Small intestine (tissue), 7 donors: ENCODE measurements at regions not wholly inside any gene's neighbourhood (a gene's known extent, or its start where the extent isn't known, plus 50 kb on each side); places are given as distances from the start of the nearest gene placed in this dataset.
A peak's percentile ranks its signal among the peaks of the same experiment; 100 is the strongest.

ENCODE experiments used
- DNase-seq, 2 donors: peaks; one replicate each; pipeline versions ENCODE4 v3.0.0 to v3.0.0-alpha.2; 2013
- FAIRE-seq: peaks from 2 replicates; lab custom pipeline; 2012; peaks lifted over from hg19 to GRCh38; lab: Jason Lieb, UNC
- H3K27ac ChIP-seq, 3 donors: one replicate each; pipeline ENCODE4 v1.5.1; 2013; ENCODE audit warnings: low read length in 2 of 3, mild to moderate bottlenecking in 2 of 3, control low read depth in 1 of 3, inconsistent platforms in 1 of 3, low read depth in 1 of 3, moderate library complexity in 1 of 3
- H3K27me3 ChIP-seq, 3 donors: one replicate each; pipeline ENCODE4 v1.6.1; 2013; ENCODE audit warnings: low read length in 3 of 3, inconsistent platforms in 1 of 3; ENCODE audit not compliant: control insufficient read depth in 3 of 3, insufficient read depth in 3 of 3
- H3K36me3 ChIP-seq, 3 donors: one replicate each; pipeline ENCODE4 v1.6.1; 2013; ENCODE audit warnings: low read length in 3 of 3, inconsistent platforms in 1 of 3, low read depth in 1 of 3, mild to moderate bottlenecking in 1 of 3, moderate library complexity in 1 of 3; ENCODE audit not compliant: control insufficient read depth in 3 of 3, insufficient read depth in 2 of 3
- H3K4me1 ChIP-seq, 3 donors: one replicate each; pipeline ENCODE4 v1.6.1; 2013; ENCODE audit warnings: low read length in 2 of 3, inconsistent platforms in 1 of 3, low read depth in 1 of 3, mild to moderate bottlenecking in 1 of 3, moderate library complexity in 1 of 3; ENCODE audit not compliant: control insufficient read depth in 3 of 3, insufficient read depth in 2 of 3
- H3K4me3 ChIP-seq, 3 donors: one replicate each; pipeline ENCODE4 v1.5.1; 2013; ENCODE audit warnings: low read length in 3 of 3, control low read depth in 1 of 3, inconsistent platforms in 1 of 3, low read depth in 1 of 3, mild to moderate bottlenecking in 1 of 3, moderate library complexity in 1 of 3
- H3K9me3 ChIP-seq, 2 donors: one replicate each; pipeline ENCODE4 v1.6.1; 2013; ENCODE audit warnings: low read depth in 1 of 2, low read length in 1 of 2; ENCODE audit not compliant: control insufficient read depth in 2 of 2, insufficient read depth in 1 of 2
- WGBS, 3 donors: extraction: QIAGEN DNeasy Blood & Tissue Kit; methylation state at CpG; one replicate each; pipeline ENCODE4 v1.1.7; 2013; 5-methylcytosine and 5-hydroxymethylcytosine counted together
- donor health status: healthy with polysubstance abuse.
- donor health status: control.
- donor health status: control.
- donor health status: Bipolar disorder and iron deficiency.
- donor health status: healthy.

DNA sequence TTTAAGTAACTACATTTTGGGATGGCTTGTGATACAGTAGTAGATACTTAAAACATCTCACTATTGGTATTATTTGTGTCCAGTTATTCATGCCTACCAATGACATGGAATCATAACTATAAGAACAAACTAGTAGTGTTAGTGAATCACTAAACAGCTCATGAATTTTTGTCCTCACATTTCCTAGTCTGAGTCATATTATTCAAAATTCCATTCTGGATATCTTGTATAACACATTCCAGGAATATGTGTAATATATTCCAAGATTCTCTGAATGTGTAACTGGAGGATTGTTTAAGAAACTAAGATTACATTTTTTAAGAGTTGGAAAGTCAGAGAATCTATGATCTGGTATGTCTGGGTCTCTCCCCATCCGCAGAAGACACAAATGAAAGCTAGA is 565.3 kb upstream of the ZNF608 start:
- peaks cover 0 to 15% of the 10 kb centered on the region in 2 donors for H3K9me3 ChIP-seq
- no peaks in the 10 kb centered on the region for H3K27me3 ChIP-seq
- FAIRE-seq (no peak), DNase-seq (no peak)
- no peaks in the 10 kb centered on the region for H3K36me3 ChIP-seq
- no peak overlapping the region for H3K27ac ChIP-seq
- H3K4me3 ChIP-seq, result no peak overlapping the region
- H3K4me1 ChIP-seq, result peaks cover 0 to 13% (median 0%) of the 10 kb centered on the region in 3 donors
- WGBS, 3 donors, result 66 to 100% (median 85%) methylated on average over 1 of the region's 1 CpG

DNA sequence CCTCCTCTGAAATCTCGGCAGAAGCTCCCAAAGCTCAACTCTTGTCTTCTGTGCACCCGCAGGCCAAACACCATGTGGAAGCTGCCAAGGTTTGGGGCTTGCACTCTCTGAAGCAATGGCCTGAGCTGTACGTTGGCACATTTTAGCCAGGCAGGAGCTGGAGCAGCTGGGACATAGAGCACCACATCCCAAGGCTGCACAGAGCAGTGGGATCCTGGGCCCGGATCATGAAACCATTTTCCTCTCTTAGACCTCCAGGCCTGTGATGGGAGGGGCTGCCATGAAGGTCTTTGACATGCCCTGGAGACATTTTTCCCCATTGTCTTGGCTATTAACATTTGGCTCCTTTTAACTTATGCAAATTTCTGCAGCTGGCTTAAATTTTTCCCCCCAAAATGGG is 567.1 kb upstream of the ZNF608 start:
- 84 to 95% (median 94%) methylated on average over 4 of the region's 4 CpGs for WGBS, 3 donors
- no peaks in the 10 kb centered on the region for H3K27me3 ChIP-seq
- H3K4me3 ChIP-seq, result no peak overlapping the region
- no peak overlapping the region for H3K27ac ChIP-seq
- H3K9me3 ChIP-seq, result peaks cover 0 to 15% of the 10 kb centered on the region in 2 donors
- DNase-seq (no peak), FAIRE-seq (no peak)
- no peaks in the 10 kb centered on the region for H3K36me3 ChIP-seq
- H3K4me1 ChIP-seq, result peaks cover 0 to 18% (median 1%) of the 10 kb centered on the region in 3 donors

DNA sequence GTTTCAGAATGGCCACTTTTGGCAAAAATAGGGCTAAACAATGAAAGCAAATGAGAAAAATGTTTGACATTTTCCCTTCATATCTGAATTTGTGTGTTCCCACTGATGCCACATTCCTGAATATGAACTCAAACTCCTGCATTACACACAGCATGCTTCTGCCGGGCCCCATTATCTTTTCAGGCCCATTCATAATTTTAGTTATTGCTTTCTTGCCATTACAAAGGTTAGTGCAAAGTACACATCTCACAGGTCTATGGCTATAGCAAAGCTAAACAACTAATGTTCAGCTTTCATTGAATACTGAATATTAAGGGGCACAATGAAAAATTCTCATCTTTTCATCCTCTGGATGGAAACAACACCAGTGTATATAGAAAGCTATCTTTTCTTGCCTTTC is 568.9 kb upstream of the ZNF608 start:
- FAIRE-seq (no peak), DNase-seq (peak; percentile 22 to 53)
- Histone ChIP-seq H3K36me3 (no peaks in the 10 kb centered on the region), H3K27me3 (no peaks in the 10 kb centered on the region), H3K27ac (no peak overlapping the region), H3K4me1 (peaks cover 0 to 18% (median 1%) of the 10 kb centered on the region in 3 donors), H3K4me3 (no peak overlapping the region), H3K9me3 (peaks cover 0 to 15% of the 10 kb centered on the region in 2 donors)
- WGBS, 3 donors, result 29 to 66% (median 35%) methylated on average over 1 of the region's 1 CpG

DNA sequence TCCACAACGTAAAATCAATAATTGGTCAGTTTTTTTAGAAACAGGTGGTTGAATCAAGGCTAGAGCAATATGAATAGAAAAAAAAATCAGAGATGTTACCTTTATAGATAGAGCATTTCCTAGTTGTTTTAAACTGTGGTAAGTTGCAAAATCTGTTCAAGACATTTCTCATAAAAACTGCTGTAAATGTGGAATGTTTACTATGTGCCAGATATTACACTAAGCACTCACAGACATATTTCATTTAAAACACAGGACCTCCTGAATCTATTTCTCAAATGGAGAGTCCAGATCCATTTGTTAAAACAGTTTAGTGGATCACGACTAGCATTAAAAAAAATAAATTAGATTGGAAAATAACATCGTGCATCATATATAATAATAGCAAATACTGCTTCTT is 570.0 kb upstream of the ZNF608 start:
- Histone ChIP-seq H3K36me3 (no peaks in the 10 kb centered on the region), H3K27me3 (no peaks in the 10 kb centered on the region), H3K4me1 (peaks cover 0 to 18% (median 1%) of the 10 kb centered on the region in 3 donors), H3K9me3 (peaks cover 0 to 15% of the 10 kb centered on the region in 2 donors), H3K27ac (no peak overlapping the region), H3K4me3 (no peak overlapping the region)
- FAIRE-seq, result no peak
- no peak for DNase-seq
- WGBS, 3 donors, result 71 to 87% (median 85%) methylated on average over 3 of the region's 3 CpGs

DNA sequence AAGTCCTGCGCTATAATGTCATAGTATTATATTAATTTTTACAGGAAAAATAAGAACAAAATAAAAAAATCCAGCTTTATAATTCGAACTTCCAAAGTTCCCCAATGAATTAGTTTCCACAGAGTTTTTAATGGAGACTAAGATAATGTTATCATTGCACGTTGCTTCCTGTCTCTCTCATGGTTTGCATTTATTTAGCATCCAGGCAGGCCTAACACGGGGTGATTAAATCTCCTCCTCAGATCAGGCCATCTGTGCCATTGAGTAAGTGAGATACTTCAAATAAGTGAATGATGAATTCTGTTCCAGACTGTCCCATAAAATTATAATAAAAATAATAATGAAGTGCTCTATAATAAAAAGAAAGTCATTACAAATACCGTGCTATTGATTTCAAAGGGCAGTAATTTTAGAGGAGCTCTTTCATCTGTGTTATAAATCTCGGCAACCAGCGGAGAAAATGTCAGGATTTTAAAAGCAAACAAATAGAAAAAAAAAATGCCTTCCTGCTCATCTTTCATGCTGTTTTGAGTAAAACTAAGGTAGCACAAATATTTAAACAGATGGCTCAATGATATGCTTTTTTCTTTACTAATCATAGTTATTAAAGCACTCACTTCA is 570.6 kb upstream of the ZNF608 start:
- no peak for DNase-seq

DNA sequence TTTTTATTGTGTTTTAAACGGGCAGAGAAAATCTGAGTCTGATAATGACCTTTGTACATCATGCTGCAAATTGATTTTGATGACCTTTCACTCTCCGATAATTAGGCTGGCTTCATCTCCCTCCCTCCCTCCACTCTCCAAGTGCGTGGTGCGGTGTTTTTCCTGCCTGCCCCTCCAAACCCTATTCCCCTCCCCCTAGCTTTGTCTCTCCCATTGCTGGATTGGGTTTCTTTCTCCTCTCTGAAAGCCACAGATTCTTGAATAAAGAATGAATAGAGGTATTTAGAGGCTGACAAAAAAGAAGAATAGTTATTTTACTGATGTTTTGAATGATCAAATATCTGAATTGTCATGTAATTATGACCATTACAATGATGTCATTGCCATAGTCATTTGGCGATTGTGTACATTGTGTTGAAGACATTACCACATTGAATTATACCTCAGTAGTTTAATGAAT is 571.1 kb upstream of the ZNF608 start:
- Histone ChIP-seq H3K4me3 (no peak overlapping the region), H3K27ac (no peak overlapping the region), H3K9me3 (peaks cover 0 to 15% of the 10 kb centered on the region in 2 donors), H3K4me1 (peaks cover 0 to 18% (median 1%) of the 10 kb centered on the region in 3 donors), H3K27me3 (no peaks in the 10 kb centered on the region), H3K36me3 (no peaks in the 10 kb centered on the region)
- DNase-seq, result peak; percentile 23 to 42
- FAIRE-seq, result peak; percentile 23
- WGBS, 3 donors, result 22 to 66% (median 31%) methylated on average over 5 of the region's 5 CpGs

More for the DNA sequence above, 570.6 kb upstream of the ZNF608 start:
- 26 to 59% (median 37%) methylated on average over 7 of the region's 7 CpGs for WGBS, 3 donors
- Histone ChIP-seq H3K4me1 (peaks cover 0 to 18% (median 1%) of the 10 kb centered on the region in 3 donors), H3K9me3 (peaks cover 0 to 15% of the 10 kb centered on the region in 2 donors), H3K4me3 (no peak overlapping the region), H3K27me3 (no peaks in the 10 kb centered on the region), H3K36me3 (no peaks in the 10 kb centered on the region), H3K27ac (no peak overlapping the region)
- FAIRE-seq, result no peak

DNA sequence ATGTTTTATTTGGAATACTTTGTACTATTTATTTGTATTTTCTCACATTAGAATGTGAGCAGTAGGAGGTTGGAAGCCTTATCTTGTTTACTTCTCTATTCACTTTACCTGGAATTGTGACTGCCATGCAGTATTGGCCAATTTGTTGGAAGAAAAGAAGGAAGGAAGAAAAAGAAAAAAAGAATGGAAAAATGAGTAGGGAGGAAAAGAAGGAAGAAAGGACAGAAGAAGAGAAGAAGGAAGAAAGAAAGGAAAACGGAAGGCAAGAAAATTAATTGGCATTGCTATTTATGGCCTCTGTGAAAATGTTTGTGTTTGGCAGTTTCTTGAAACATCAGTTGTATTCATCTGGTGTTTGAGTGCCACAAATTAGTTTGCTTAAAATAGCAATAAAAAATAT is 575.2 kb upstream of the ZNF608 start:
- Histone ChIP-seq H3K4me3 (no peak overlapping the region), H3K36me3 (no peaks in the 10 kb centered on the region), H3K27me3 (no peaks in the 10 kb centered on the region), H3K4me1 (peaks cover 0 to 6% (median 1%) of the 10 kb centered on the region in 3 donors), H3K27ac (no peak overlapping the region), H3K9me3 (no peaks in the 10 kb centered on the region)
- WGBS, 3 donors, result 86 to 94% (median 86%) methylated on average over 1 of the region's 1 CpG
- FAIRE-seq, result no peak
- DNase-seq, result no peak

DNA sequence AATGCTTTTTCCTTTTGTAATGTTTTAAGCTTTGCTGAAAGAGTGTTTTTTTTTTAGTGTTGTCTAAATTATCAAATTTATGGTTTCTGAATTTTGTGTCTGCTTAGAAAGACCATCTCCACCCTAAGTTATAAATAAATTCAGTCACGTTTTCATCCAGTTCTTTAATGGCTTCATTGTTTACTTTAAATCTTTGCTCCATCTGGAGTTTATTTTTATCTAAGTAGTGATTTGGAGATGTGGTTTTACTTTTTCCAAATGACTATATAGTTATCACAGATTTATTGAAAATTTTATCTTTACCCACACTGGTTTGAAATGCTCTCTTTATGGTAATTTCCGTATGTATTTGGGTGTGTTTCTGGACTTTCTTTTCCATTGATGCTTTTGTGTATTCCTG is 577.2 kb upstream of the ZNF608 start:
- WGBS, 3 donors, result 14 to 37% (median 31%) methylated on average over 2 of the region's 2 CpGs

More for the DNA sequence above, 577.2 kb upstream of the ZNF608 start:
- H3K4me3 ChIP-seq, result no peak overlapping the region
- H3K27me3 ChIP-seq, result no peaks in the 10 kb centered on the region
- DNase-seq (no peak), FAIRE-seq (no peak)
- H3K4me1 ChIP-seq, result no peaks in the 10 kb centered on the region
- no peaks in the 10 kb centered on the region for H3K9me3 ChIP-seq
- H3K36me3 ChIP-seq, result no peaks in the 10 kb centered on the region
- no peak overlapping the region for H3K27ac ChIP-seq
